ENCODE measurements at regions not wholly inside any gene's neighbourhood (a gene's known extent, or its start where the extent isn't known, plus 50 kb on each side); places are given as distances from the start of the nearest gene placed in this dataset.

- in situ Hi-C loops (cut with HindIII; ENCODE audit: low sequenced_read_pairs) = no loop called here
Observed at GRCh38 chr1:53378061-53378460, 50.2 kb upstream of the LRP8 start.

DNA sequence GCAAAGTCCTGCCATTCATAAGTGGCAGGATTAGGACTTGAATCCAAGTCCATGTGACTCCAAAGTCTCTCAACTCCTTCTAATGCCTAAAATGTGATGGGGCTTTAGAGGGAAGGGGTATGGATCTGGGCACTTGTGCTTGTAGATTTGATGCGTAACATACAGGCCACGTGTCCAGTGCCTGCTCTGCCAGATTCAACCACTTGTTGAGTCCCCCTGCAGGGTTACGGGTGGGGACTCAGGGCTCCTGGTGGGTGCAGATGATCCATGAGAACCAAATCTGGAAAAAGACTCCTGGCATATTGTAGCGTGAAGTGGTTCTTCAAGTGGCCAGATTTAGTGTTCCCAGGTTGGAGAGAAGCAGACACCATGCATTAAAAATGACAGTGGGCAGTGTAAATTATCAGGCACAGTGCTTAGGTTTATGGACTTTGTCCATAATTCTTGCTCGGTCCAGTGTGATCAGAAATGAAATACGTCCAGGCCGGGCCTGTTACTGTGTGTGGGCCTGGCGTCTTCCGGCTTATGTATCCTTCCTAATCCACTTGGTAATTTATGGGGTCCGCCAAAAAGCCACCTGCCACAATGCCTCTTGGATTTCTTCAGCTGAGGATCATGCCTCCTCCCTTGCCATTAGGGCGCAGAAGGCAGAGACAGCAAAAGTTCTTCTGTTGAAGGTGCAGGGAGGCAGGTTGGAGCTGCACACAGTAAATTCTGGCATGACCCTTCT, 51.2 kb upstream of the LRP8 start:
- in situ Hi-C loops (cut with HindIII; ENCODE audit: low sequenced_read_pairs) = no loop called here

GRCh38 chr1:53379662-53380002, 51.8 kb upstream of the LRP8 start:
- in situ Hi-C loops (cut with HindIII; ENCODE audit: low sequenced_read_pairs) = loop anchor here (5.0 kb wide), 4 partner anchors 37 to 87 kb away; no protein-coding TSS in a partner anchor

GRCh38 chr1:53380296-53380695, 52.4 kb upstream of the LRP8 start:
- in situ Hi-C loops (cut with HindIII; ENCODE audit: low sequenced_read_pairs) = loop anchor here (5.0 kb wide), 4 partner anchors 38 to 88 kb away; no protein-coding TSS in a partner anchor

- in situ Hi-C loops (cut with HindIII; ENCODE audit: low sequenced_read_pairs) = loop anchor here (5.0 kb wide), 4 partner anchors 40 to 90 kb away; no protein-coding TSS in a partner anchor
Observed at GRCh38 chr1:53381790-53382401, 54.0 kb upstream of the LRP8 start.

DNA sequence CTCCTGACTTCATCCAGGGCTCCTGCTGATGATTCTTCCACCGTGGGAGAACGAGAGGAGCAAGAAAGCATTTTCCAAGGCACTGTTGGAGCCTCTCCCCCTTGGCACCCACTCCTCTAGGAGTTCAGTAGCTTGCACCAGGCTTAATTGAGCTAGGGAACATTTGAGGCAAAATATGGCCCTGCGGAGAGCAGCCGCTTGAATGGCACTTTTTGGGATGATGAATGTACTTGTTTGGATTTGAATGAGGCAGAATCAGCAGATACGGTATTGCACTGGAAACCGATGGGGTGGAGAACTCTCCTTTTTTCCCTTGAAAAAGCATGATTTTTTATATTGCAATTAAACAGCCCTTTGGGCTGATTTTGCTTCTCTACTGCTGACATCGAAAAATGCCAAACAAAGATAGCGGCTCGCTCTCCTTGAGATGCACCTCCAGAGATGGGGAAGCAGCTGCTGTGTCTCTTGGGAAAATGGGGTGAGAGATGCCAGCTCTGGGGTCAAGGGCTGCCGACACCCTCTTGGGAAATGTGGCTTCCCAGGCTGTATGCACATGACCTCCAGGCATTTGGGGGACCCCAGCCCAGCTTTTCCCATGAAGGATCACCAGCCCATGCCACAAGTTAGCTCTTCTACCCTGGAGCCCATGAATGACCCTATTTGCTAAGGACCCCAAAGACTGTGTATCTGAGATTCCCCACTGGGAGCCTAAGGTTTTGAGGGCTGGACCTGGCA, 55.4 kb upstream of the LRP8 start:
- in situ Hi-C loops (cut with HindIII; ENCODE audit: low sequenced_read_pairs) = loop anchor here (5.0 kb wide), 4 partner anchors 39 to 91 kb away; no protein-coding TSS in a partner anchor

GRCh38 chr1:53384796-53385195, 56.9 kb upstream of the LRP8 start:
- in situ Hi-C loops (cut with HindIII; ENCODE audit: low sequenced_read_pairs) = loop anchor here (5.0 kb wide), 4 partner anchors 38 to 92 kb away; no protein-coding TSS in a partner anchor

- in situ Hi-C loops (cut with HindIII; ENCODE audit: low sequenced_read_pairs) = no loop called here
Observed at GRCh38 chr1:53385276-53386225, 57.7 kb upstream of the LRP8 start.

- in situ Hi-C loops (cut with HindIII; ENCODE audit: low sequenced_read_pairs) = no loop called here
Observed at GRCh38 chr1:53388963-53389362, 61.1 kb upstream of the LRP8 start.

- in situ Hi-C loops (cut with HindIII; ENCODE audit: low sequenced_read_pairs) = no loop called here
Observed at GRCh38 chr1:53390261-53390660, 62.4 kb upstream of the LRP8 start.

- in situ Hi-C loops (cut with HindIII; ENCODE audit: low sequenced_read_pairs) = no loop called here
Observed at GRCh38 chr1:53390736-53391135, 62.9 kb upstream of the LRP8 start.

DNA sequence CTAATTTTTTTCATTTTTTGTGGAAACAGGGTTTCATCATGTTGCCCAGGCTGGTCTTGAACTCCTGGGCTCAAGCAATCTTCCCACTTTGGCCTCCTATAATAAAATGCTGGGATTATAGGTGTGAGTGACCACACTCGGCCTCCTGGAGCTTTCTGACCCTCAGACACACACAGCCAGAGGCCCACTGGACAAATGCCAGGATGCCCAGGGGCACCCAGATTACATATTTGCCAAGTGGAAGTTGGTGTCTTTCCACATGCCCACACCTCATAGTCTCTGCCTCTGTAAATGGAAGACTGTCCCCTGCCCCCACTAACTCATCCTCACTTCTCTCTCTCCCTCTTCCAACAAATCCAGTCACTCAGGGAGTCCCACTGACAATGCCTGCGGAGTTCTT, 63.4 kb upstream of the LRP8 start:
- in situ Hi-C loops (cut with HindIII; ENCODE audit: low sequenced_read_pairs) = no loop called here

GRCh38 chr1:53391982-53392381, 64.1 kb upstream of the LRP8 start:
- in situ Hi-C loops (cut with HindIII; ENCODE audit: low sequenced_read_pairs) = no loop called here

DNA sequence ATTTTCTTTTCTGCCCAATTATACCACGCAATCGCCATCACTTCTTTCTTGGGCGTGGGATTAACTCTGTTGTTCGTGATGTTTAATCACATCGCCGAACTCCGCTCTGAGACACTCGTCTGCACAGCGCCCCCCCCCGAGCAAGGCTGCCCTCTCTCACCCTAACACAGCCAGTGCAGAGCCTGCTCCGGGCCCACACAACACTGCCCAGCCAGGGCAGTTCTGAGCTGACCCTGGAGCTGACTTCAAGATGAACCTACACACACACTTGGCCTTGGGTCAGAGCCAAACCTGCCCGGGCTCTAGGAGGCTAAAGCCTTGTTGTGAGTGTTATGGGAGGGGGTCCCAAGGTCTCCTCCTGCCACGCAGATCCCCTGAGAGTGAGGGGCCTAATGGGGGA, 64.6 kb upstream of the LRP8 start:
- in situ Hi-C loops (cut with HindIII; ENCODE audit: low sequenced_read_pairs) = no loop called here

- in situ Hi-C loops (cut with HindIII; ENCODE audit: low sequenced_read_pairs) = no loop called here
Observed at GRCh38 chr1:53393325-53393792, 65.5 kb upstream of the LRP8 start.

- in situ Hi-C loops (cut with HindIII; ENCODE audit: low sequenced_read_pairs) = no loop called here
Observed at GRCh38 chr1:53394306-53394705, 64.9 kb upstream of the DMRTB1 start.

DNA sequence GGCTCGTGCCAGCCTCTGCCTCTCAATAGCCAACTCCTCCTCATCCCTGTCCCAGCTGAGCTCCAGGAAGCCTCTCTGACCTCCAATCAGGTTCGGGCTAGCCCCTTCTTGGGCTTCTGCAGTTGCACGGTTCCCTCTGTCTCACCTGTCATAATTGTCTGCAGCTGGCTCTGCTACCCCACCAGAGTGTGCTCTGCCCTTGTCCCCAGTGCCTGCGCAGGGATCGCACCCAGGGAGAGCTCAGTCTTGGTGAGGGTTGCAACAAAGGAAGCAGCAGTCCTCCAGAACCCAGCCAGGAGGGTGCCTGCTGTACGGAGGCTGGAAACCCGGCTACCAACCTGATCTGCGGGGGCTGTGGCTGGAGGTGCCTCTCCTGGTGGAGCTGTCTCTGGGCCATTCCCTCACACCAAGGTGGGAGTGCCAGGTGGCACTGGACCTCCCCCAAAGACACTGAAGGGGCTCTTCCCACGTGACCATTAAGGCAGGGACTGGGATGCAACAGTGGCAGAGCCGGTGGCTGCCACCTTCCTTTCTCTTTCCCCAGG, 63.5 kb upstream of the DMRTB1 start:
- in situ Hi-C loops (cut with HindIII; ENCODE audit: low sequenced_read_pairs) = no loop called here

DNA sequence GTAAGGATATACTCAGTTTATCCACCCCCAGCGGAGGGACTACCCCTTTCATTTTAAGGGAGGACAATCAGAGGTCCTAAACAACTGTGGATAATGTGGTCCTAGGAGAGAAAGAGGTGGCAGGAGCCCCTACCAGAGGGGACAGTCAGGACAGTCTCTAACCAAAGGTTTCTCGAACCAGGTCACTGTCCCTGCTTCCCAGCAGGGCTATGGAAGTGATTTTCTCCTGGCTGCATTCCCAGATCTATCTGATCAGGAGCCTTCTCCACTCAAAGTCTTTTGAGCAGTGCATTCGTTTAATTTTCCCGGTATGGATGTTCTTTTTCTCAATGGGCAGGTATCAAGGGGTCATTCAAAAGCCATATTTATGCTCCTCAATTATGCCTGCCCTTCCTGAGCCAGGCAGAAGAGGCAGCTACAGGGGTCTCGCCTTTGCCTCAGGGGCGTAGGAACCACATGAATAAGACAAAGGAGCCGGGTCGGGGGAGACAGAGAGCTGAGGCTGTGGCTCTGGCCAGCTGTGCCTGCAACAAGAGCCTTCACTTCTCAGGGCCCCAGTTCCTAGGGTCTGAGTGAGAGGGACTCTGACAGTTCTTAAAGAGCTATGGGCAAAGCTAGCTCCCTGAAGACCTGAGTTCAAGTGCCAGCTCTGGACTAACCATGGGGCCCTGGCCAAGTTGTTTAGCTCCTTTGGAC, 62.5 kb upstream of the DMRTB1 start:
- in situ Hi-C loops (cut with HindIII; ENCODE audit: low sequenced_read_pairs) = no loop called here

DNA sequence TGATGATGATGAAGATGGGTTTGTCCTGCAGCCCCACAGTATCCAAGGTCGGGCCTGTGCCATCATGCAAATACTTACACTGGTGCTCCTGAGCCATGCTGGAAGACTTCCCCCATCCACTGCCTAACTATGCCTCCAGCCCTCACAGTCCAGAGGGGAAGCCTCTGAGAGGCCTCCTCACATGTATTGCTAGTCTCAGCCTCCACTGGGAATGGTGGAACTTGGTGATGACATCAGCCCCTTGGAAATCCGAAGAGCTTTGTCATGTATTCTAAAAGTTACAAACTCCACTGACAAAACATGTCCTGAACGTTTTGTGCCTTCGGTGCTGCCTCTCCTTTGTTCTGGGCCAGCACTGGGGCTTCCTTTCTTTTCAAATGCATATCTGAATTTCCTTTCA, 61.1 kb upstream of the DMRTB1 start:
- in situ Hi-C loops (cut with HindIII; ENCODE audit: low sequenced_read_pairs) = no loop called here

Data from endothelial cell of hepatic sinusoid (primary cell).